Liver (tissue), 8 donors: ENCODE measurements at regions not wholly inside any gene's neighbourhood (a gene's known extent, or its start where the extent isn't known, plus 50 kb on each side); places are given as distances from the start of the nearest gene placed in this dataset.

Source experiments
- DNase-seq: peaks from one replicate; pipeline ENCODE4 v3.0.0-alpha.2; 2017; ENCODE audit warnings: low spot score
- H3K27ac ChIP-seq, 2 donors: one replicate each; pipeline ENCODE4 v1.7.0; 2013; ENCODE audit warnings: inconsistent platforms in 2 of 2, low read length in 2 of 2, control low read depth in 1 of 2, low read depth in 1 of 2, mild to moderate bottlenecking in 1 of 2
- H3K27me3 ChIP-seq, 4 donors: one replicate each; pipeline versions ENCODE4 v1.6.1 to v1.7.0; 2013; ENCODE audit warnings: low read length in 3 of 4, inconsistent platforms in 1 of 4, mild to moderate bottlenecking in 1 of 4, moderate library complexity in 1 of 4; ENCODE audit not compliant: control insufficient read depth in 4 of 4, insufficient read depth in 4 of 4
- H3K36me3 ChIP-seq, 4 donors: one replicate each; pipeline versions ENCODE4 v1.6.1 to v1.7.0; 2013; ENCODE audit warnings: low read length in 3 of 4, mild to moderate bottlenecking in 3 of 4, low read depth in 1 of 4, moderate library complexity in 1 of 4; ENCODE audit not compliant: control insufficient read depth in 4 of 4, insufficient read depth in 3 of 4
- H3K4me1 ChIP-seq, 4 donors: one replicate each; pipeline versions ENCODE4 v1.6.1 to v1.7.0; 2013; ENCODE audit warnings: low read length in 3 of 4, mild to moderate bottlenecking in 3 of 4, moderate library complexity in 1 of 4; ENCODE audit not compliant: control insufficient read depth in 4 of 4, insufficient read depth in 4 of 4
- H3K4me3 ChIP-seq, 3 donors: one replicate each; pipeline versions ENCODE4 v1.6.1 to v1.7.0; 2013; ENCODE audit warnings: low read length in 3 of 3, control low read depth in 1 of 3, low read depth in 1 of 3, mild to moderate bottlenecking in 1 of 3
- H3K9ac ChIP-seq, 2 donors: one replicate each; pipeline ENCODE4 v1.7.0; 2013; ENCODE audit warnings: low read length in 2 of 2, mild to moderate bottlenecking in 2 of 2, moderate library complexity in 2 of 2, control low read depth in 1 of 2, low read depth in 1 of 2
- H3K9me3 ChIP-seq, 4 donors: one replicate each; pipeline versions ENCODE4 v1.6.1 to v1.7.0; 2013; ENCODE audit warnings: low read length in 3 of 4; ENCODE audit not compliant: control insufficient read depth in 4 of 4
- ATF3 ChIP-seq: IDR thresholded peaks from 2 replicates; pipeline ENCODE4 v1.6.1; 2016; ENCODE audit warnings: antibody characterized with exemption
- CTCF ChIP-seq: fragments of 150-350 bp; IDR thresholded peaks from 2 replicates; pipeline ENCODE4 v1.5.1; 2017; ENCODE audit warnings: improper control_type of control experiment, low read depth, low read length; ENCODE audit not compliant: missing input control
- EGR1 ChIP-seq, 2 donors: IDR thresholded peaks; 2 replicates each; pipeline ENCODE4 v1.6.1; 2016 to 2018; ENCODE audit warnings: antibody characterized with exemption in 2 of 2, low read depth in 2 of 2
- FOXA1 ChIP-seq: IDR thresholded peaks from 2 replicates; pipeline ENCODE4 v1.6.1; 2016; ENCODE audit warnings: antibody characterized with exemption
- FOXA2 ChIP-seq: IDR thresholded peaks from 2 replicates; pipeline ENCODE4 v1.6.1; 2016; ENCODE audit warnings: antibody characterized with exemption
- GABPA ChIP-seq, 2 donors: IDR thresholded peaks in 1 of 2; conservative IDR thresholded peaks in 1 of 2; 2 replicates each; pipeline ENCODE4 v1.6.1; 2016; ENCODE audit warnings: antibody characterized with exemption in 2 of 2, mild to moderate bottlenecking in 1 of 2, moderate library complexity in 1 of 2
- HNF4A ChIP-seq, 2 donors: conservative IDR thresholded peaks; 2 replicates each; pipeline ENCODE4 v1.6.1; 2016; ENCODE audit warnings: antibody characterized with exemption in 2 of 2, mild to moderate bottlenecking in 2 of 2
- HNF4G ChIP-seq: IDR thresholded peaks from 2 replicates; pipeline ENCODE4 v1.6.1; 2016; ENCODE audit warnings: antibody characterized with exemption
- JUND ChIP-seq, 2 donors: IDR thresholded peaks; 2 replicates each; pipeline ENCODE4 v1.6.1; 2016; ENCODE audit warnings: antibody characterized with exemption in 2 of 2
- MAX ChIP-seq: IDR thresholded peaks from 2 replicates; pipeline ENCODE4 v1.6.1; 2016; ENCODE audit warnings: antibody characterized with exemption
- NR2F2 ChIP-seq: IDR thresholded peaks from 2 replicates; pipeline ENCODE4 v1.6.1; 2016; ENCODE audit warnings: antibody characterized with exemption
- RAD21 ChIP-seq, 2 donors: IDR thresholded peaks; 2 replicates each; pipeline ENCODE4 v1.6.1; 2016; ENCODE audit warnings: antibody characterized with exemption in 2 of 2, mild to moderate bottlenecking in 2 of 2
- REST ChIP-seq: IDR thresholded peaks from 2 replicates; pipeline ENCODE4 v1.6.1; 2016; ENCODE audit warnings: antibody characterized with exemption, mild to moderate bottlenecking
- RXRA ChIP-seq, 2 donors: IDR thresholded peaks; 2 replicates each; pipeline ENCODE4 v1.6.1; 2017 to 2018; ENCODE audit warnings: antibody characterized with exemption in 2 of 2, mild to moderate bottlenecking in 1 of 2
- SP1 ChIP-seq: IDR thresholded peaks from 2 replicates; pipeline ENCODE4 v1.6.1; 2018; ENCODE audit warnings: antibody characterized with exemption, mild to moderate bottlenecking
- TAF1 ChIP-seq: conservative IDR thresholded peaks from 2 replicates; pipeline ENCODE4 v1.6.1; 2016; ENCODE audit warnings: antibody characterized with exemption, mild to moderate bottlenecking
- YY1 ChIP-seq: IDR thresholded peaks from 2 replicates; pipeline ENCODE4 v1.6.1; 2016; ENCODE audit warnings: antibody characterized with exemption, mild to moderate bottlenecking
- ZBTB33 ChIP-seq: IDR thresholded peaks from 2 replicates; pipeline ENCODE4 v1.6.1; 2016; ENCODE audit warnings: antibody characterized with exemption
- WGBS: extraction: QIAGEN DNeasy Blood & Tissue Kit; methylation state at CpG from one replicate; pipeline ENCODE4 v1.1.7; 2013; 5-methylcytosine and 5-hydroxymethylcytosine counted together
- donor health status: healthy.
- donor health status: healthy.
- donor health status: healthy.
- donor health status: healthy.
- donor health status: healthy.

GRCh38 chr17:34511931-34512330 is 67.5 kb upstream of the TMEM132E start:
- Histone ChIP-seq H3K4me3 (no peak overlapping the region), H3K4me1 (no peaks in the 10 kb centered on the region), H3K27me3 (peaks cover 0 to 8% (median 1%) of the 10 kb centered on the region in 4 donors), H3K27ac (no peak overlapping the region), H3K36me3 (no peaks in the 10 kb centered on the region), H3K9ac (no peak overlapping the region), H3K9me3 (no peaks in the 10 kb centered on the region)
- WGBS, result 79% methylated on average over 3 of the region's 3 CpGs
- TF ChIP-seq HNF4G, result no peak
- no peak for TF ChIP-seq RXRA (IDR thresholded peaks at IDR 0.05)
- no peak for TF ChIP-seq FOXA1
- TF ChIP-seq MAX, result no peak
- no peak for TF ChIP-seq GABPA (IDR thresholded peaks at IDR 0.05 in 1 of 2, conservative IDR thresholded peaks at IDR 0.05 in 1 of 2)
- no peak for TF ChIP-seq RAD21 (IDR thresholded peaks at IDR 0.05)
- no peak for TF ChIP-seq HNF4A (conservative IDR thresholded peaks at IDR 0.05)
- TF ChIP-seq CTCF, result no peak
- TF ChIP-seq TAF1, result no peak
- TF ChIP-seq YY1, result no peak
- DNase-seq, result no peak

GRCh38 chr17:34511265-34511664 is 68.1 kb upstream of the TMEM132E start:
- no peak overlapping the region for H3K4me3 ChIP-seq
- DNase-seq, result no peak
- no peak for TF ChIP-seq HNF4G
- TF ChIP-seq TAF1, result no peak
- TF ChIP-seq EGR1 (IDR thresholded peaks at IDR 0.05; ENCODE audit: low read depth in 2 of 2), result no peak
- TF ChIP-seq ZBTB33, result no peak
- no peak for TF ChIP-seq FOXA1
- TF ChIP-seq SP1, result no peak
- TF ChIP-seq MAX, result no peak
- TF ChIP-seq RAD21 (IDR thresholded peaks at IDR 0.05), result no peak
- TF ChIP-seq REST, result no peak
- TF ChIP-seq FOXA2, result no peak
- TF ChIP-seq ATF3, result no peak
- TF ChIP-seq NR2F2, result no peak
- TF ChIP-seq GABPA (IDR thresholded peaks at IDR 0.05 in 1 of 2, conservative IDR thresholded peaks at IDR 0.05 in 1 of 2), result no peak
- no peak for TF ChIP-seq JUND (IDR thresholded peaks at IDR 0.05)
- no peak for TF ChIP-seq CTCF
- no peak for TF ChIP-seq YY1
- TF ChIP-seq RXRA (IDR thresholded peaks at IDR 0.05), result no peak
- TF ChIP-seq HNF4A (conservative IDR thresholded peaks at IDR 0.05), result no peak

More at GRCh38 chr17:34511265-34511664, 68.1 kb upstream of the TMEM132E start:
- H3K9ac ChIP-seq, result no peak overlapping the region
- H3K4me1 ChIP-seq, result no peaks in the 10 kb centered on the region
- peaks cover 0 to 10% (median 1%) of the 10 kb centered on the region in 4 donors for H3K27me3 ChIP-seq
- H3K9me3 ChIP-seq, result no peaks in the 10 kb centered on the region
- WGBS, result 82% methylated on average over 3 of the region's 3 CpGs
- H3K36me3 ChIP-seq, result no peaks in the 10 kb centered on the region
- no peak overlapping the region for H3K27ac ChIP-seq
